Psoas muscle (tissue), 7 donors: ENCODE measurements at regions not wholly inside any gene's neighbourhood (a gene's known extent, or its start where the extent isn't known, plus 50 kb on each side); places are given as distances from the start of the nearest gene placed in this dataset.

Experiments used
- ATAC-seq, 4 donors: fragments of 200-7000 bp; cut with Tn5 transposase; one replicate each; pipeline ENCODE4 v1.9.1; 2020; ENCODE audit warnings: moderate library complexity in 3 of 4, mild to moderate bottlenecking in 2 of 4
- DNase-seq, 2 donors: peaks; one replicate each; pipeline ENCODE4 v3.0.0-alpha.2; 2020
- H3K27ac ChIP-seq: fragments of 200-600 bp; one replicate; pipeline ENCODE4 v1.8.0; 2022
- H3K27me3 ChIP-seq, 3 donors: fragments of 200-600 bp in 1 of 3; one replicate each; pipeline versions ENCODE4 v1.6.1 to v1.8.0; 2013 to 2022; ENCODE audit warnings: low read length in 2 of 3, mild to moderate bottlenecking in 2 of 3, moderate library complexity in 1 of 3; ENCODE audit not compliant: insufficient read depth in 3 of 3
- H3K36me3 ChIP-seq, 2 donors: fragments of 200-600 bp in 1 of 2; one replicate each; pipeline versions ENCODE4 v1.6.1 to v1.8.0; 2013 to 2022; ENCODE audit warnings: low read depth in 1 of 2, mild to moderate bottlenecking in 1 of 2, moderate library complexity in 1 of 2; ENCODE audit not compliant: insufficient read depth in 1 of 2
- H3K4me1 ChIP-seq: fragments of 200-600 bp; one replicate; pipeline ENCODE4 v1.8.0; 2022
- H3K4me3 ChIP-seq: fragments of 200-600 bp; one replicate; pipeline ENCODE4 v1.8.0; 2022; ENCODE audit warnings: mild to moderate bottlenecking
- H3K9me3 ChIP-seq: fragments of 200-600 bp; one replicate; pipeline ENCODE4 v1.8.0; 2022
- WGBS, 3 donors: extraction: QIAGEN DNeasy Blood & Tissue Kit; methylation state at CpG; one replicate each; pipeline versions ENCODE4 v1.1.6 to v1.1.7; 2013; 5-methylcytosine and 5-hydroxymethylcytosine counted together
- intact Hi-C, 2 donors: fragments of 100-400 bp; cut with DNase I; formaldehyde crosslinking; loops; one replicate each; pipeline versions ENCODE4 v1.11.0 to v1.14.2; 2022
- TF ChIP-seq, protein P1 (sequence below): fragments of 200-600 bp; IDR thresholded peaks from one replicate; pipeline ENCODE4 v1.8.0; 2022; ENCODE audit warnings: antibody characterized with exemption
- donor health status: healthy with polysubstance abuse.
- donor health status: DM: no; HTN: no; CAD: no; lungs with moderate emphysema.
- donor health status: Bipolar disorder and iron deficiency.
- donor health status: healthy.
- donor health status: DM: yes; HTN: yes; CAD: no.
- donor health status: DM: no; HTN: no; CAD: no.
- donor health status: DM: yes; HTN: yes; CAD: no.

DNA sequence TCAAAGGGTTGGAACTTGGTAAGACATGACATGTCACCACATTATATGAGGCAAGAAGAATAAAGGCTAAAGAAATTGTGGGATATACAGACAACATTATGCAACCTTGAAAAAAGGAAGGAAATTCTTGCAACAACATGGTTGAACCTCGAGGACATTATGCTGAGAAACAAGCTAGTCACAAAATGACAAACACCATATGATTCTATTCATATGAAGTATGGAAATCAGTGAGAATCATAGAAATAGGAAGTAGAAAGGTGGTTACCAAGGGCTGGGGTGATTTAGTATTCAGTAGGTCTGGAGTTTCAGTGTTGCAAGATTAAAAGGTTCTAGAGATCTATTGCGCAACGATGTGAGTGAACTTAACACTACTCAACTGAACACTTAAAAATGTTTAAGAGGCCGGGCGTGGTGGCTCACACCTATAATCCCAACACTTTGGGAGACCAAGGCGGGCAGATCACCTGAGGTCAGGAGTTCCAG lies 126.9 kb upstream of the TBX20 start:
- Histone ChIP-seq H3K27ac (no peak overlapping the region), H3K27me3 (peaks cover 0 to 3% (median 0%) of the 10 kb centered on the region in 3 donors), H3K4me3 (no peak overlapping the region), H3K36me3 (no peaks in the 10 kb centered on the region), H3K9me3 (no peaks in the 10 kb centered on the region), H3K4me1 (no peaks in the 10 kb centered on the region)
- ATAC-seq (no peak), DNase-seq (no peak)
- TF ChIP-seq, protein P1, sequence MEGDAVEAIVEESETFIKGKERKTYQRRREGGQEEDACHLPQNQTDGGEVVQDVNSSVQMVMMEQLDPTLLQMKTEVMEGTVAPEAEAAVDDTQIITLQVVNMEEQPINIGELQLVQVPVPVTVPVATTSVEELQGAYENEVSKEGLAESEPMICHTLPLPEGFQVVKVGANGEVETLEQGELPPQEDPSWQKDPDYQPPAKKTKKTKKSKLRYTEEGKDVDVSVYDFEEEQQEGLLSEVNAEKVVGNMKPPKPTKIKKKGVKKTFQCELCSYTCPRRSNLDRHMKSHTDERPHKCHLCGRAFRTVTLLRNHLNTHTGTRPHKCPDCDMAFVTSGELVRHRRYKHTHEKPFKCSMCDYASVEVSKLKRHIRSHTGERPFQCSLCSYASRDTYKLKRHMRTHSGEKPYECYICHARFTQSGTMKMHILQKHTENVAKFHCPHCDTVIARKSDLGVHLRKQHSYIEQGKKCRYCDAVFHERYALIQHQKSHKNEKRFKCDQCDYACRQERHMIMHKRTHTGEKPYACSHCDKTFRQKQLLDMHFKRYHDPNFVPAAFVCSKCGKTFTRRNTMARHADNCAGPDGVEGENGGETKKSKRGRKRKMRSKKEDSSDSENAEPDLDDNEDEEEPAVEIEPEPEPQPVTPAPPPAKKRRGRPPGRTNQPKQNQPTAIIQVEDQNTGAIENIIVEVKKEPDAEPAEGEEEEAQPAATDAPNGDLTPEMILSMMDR, result no peak
- 90% methylated on average over 6 of the region's 6 CpGs for WGBS, 3 donors
- intact Hi-C loops, result no loop called here

DNA sequence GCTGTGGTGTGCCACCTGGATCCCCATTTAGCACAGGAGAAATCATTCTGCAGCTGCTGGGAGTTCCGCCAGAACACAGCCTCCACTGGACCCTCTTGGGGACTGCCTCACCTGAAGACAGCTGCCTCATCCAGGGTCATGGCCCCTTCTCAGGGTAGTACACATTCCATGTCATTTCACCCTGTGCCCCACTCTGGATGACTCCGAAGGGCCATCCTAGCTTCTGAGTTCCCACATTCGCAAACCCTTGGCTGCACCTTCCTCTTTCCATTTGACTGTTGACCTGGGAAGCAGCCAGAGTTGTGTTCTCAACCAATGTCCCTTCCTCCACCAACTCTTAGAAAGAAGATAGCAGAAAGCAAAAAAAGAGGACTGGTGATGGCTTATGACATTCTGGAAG lies 125.6 kb upstream of the TBX20 start:
- DNase-seq, result no peak
- no peaks in the 10 kb centered on the region for H3K36me3 ChIP-seq
- H3K27me3 ChIP-seq, result peaks cover 0 to 3% (median 0%) of the 10 kb centered on the region in 3 donors
- H3K4me3 ChIP-seq, result no peak overlapping the region
- H3K4me1 ChIP-seq, result no peaks in the 10 kb centered on the region
- ATAC-seq, result no peak
- no peaks in the 10 kb centered on the region for H3K9me3 ChIP-seq
- no peak overlapping the region for H3K27ac ChIP-seq
- intact Hi-C loops, result no loop called here
- TF ChIP-seq, protein P1, result no peak
- WGBS, 3 donors, result 80 to 83% (median 82%) methylated on average over 3 of the region's 3 CpGs

DNA sequence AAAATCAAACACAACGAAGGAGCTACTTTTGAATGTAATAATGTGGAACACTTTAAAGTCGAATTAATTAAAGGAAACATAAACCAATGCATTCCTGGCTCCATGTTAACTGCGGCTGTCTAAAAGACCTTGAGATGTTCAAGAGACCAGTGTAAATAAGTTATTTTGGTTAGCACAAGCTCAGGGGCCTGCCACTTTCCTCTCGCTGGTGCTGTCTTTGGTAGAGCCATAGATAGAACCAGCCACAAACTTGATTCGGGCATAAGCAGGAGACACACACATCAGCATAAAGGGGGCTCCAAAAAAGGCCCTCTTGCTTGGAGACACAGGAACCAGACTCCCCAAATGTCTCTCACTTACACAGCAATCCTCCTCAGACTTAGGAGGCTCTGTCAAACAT lies 121.6 kb upstream of the TBX20 start:
- H3K9me3 ChIP-seq, result no peaks in the 10 kb centered on the region
- no peak for DNase-seq
- intact Hi-C loops, result no loop called here
- TF ChIP-seq, protein P1, result no peak
- no peak for ATAC-seq
- 78 to 82% (median 79%) methylated on average over 5 of the region's 5 CpGs for WGBS, 3 donors
- no peak overlapping the region for H3K4me3 ChIP-seq
- no peaks in the 10 kb centered on the region for H3K4me1 ChIP-seq
- H3K27me3 ChIP-seq, result peaks cover 0 to 3% (median 0%) of the 10 kb centered on the region in 3 donors
- H3K27ac ChIP-seq, result no peak overlapping the region
- H3K36me3 ChIP-seq, result no peaks in the 10 kb centered on the region

DNA sequence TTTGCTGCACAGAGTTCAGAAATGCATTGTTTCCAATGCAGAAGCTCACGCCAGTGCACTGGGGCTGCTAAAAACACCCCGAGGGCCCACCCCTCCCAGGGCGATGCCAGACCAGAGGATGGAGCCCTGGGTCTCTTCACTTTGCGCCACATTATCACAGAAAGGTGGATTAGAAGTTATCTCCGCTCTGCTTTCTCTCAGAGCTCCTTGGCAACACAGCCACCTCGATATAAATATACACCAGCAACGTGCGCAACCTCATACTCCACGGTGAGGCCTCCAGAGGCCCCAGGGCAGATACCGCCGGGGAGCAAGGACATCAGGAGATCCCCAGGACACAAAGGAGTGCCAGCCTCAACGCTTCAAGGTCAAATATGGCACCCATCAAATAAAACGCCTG lies 121.0 kb upstream of the TBX20 start:
- Histone ChIP-seq H3K36me3 (no peaks in the 10 kb centered on the region), H3K9me3 (no peaks in the 10 kb centered on the region), H3K27me3 (peaks cover 0 to 3% (median 0%) of the 10 kb centered on the region in 3 donors), H3K4me3 (no peak overlapping the region), H3K4me1 (no peaks in the 10 kb centered on the region), H3K27ac (no peak overlapping the region)
- intact Hi-C loops, result no loop called here
- TF ChIP-seq, protein P1, result no peak
- WGBS, 3 donors, result 67 to 83% (median 75%) methylated on average over 13 of the region's 13 CpGs
- no peak for DNase-seq
- no peak for ATAC-seq

DNA sequence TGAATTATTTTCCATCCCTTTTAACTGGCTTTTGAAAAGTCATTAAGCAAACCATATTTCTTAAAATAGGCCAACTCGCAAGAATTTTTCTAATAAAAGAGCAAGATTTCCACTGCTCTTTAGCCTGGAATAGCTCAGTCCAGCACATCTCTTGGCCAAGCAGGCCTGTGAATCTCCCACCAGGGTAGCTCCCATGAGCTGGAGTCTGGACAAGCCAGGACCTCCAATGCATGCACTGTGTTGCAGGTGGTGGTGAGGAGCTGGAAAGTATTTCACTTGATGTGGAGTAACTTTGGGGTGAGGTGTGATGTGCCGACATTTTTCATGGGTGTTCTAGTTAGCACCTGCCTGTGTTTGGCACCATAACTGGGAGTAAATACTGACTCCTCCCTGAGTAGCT lies 117.3 kb upstream of the TBX20 start:
- intact Hi-C loops, result no loop called here
- no peak overlapping the region for H3K27ac ChIP-seq
- TF ChIP-seq, protein P1, result no peak
- H3K4me1 ChIP-seq, result no peaks in the 10 kb centered on the region
- DNase-seq (no peak), ATAC-seq (no peak)
- H3K36me3 ChIP-seq, result no peaks in the 10 kb centered on the region
- H3K27me3 ChIP-seq, result peaks cover 0 to 2% (median 0%) of the 10 kb centered on the region in 3 donors
- H3K4me3 ChIP-seq, result no peak overlapping the region
- no peaks in the 10 kb centered on the region for H3K9me3 ChIP-seq
- WGBS, 3 donors, result 84 to 91% (median 90%) methylated on average over 2 of the region's 2 CpGs
